H1 (cell line): ENCODE measurements at regions not wholly inside any gene's neighbourhood (a gene's known extent, or its start where the extent isn't known, plus 50 kb on each side); places are given as distances from the start of the nearest gene placed in this dataset.

Source experiments
- CTCF ChIA-PET: fragments of 300-600 bp; sonication (Branson Sonifier 250); formaldehyde crosslinking; loops from one replicate; lab custom pipeline; 2021; ENCODE audit not compliant: partially characterized antibody; lab: Charles Lee
- POLR2A ChIA-PET: fragments of 300-600 bp; sonication (Branson Sonifier 250); formaldehyde crosslinking; loops from one replicate; lab custom pipeline; 2021; ENCODE audit warnings: inconsistent platforms; ENCODE audit not compliant: partially characterized antibody; lab: Charles Lee
- DNase-seq, 2 experiments: peaks; one replicate each; pipeline versions ENCODE4 v3.0.0 to v3.0.0-alpha.2; 2010 to 2022; ENCODE audit warnings: low spot score in 2 of 2, low read depth in 1 of 2, mixed read lengths in 1 of 2
- FAIRE-seq: peaks from 2 replicates; lab custom pipeline; 2011; peaks lifted over from hg19 to GRCh38; lab: Jason Lieb, UNC
- H2AFZ ChIP-seq: 2 replicates; pipeline ENCODE4 v1.8.1; 2012; ENCODE audit warnings: low read length, inconsistent platforms
- H2AK5ac ChIP-seq: 2 replicates; pipeline ENCODE4 v1.6.1; 2013; ENCODE audit warnings: low read depth, low read length
- H2BK120ac ChIP-seq: replicated peaks from 2 replicates; pipeline ENCODE3; 2013; ENCODE audit warnings: low read depth, low read length, inconsistent platforms
- H2BK12ac ChIP-seq: 2 replicates; pipeline ENCODE4 v1.6.1; 2013; ENCODE audit warnings: low read depth, low read length
- H2BK15ac ChIP-seq: 2 replicates; pipeline ENCODE4 v1.6.1; 2013; ENCODE audit warnings: low read length
- H2BK20ac ChIP-seq: 2 replicates; pipeline ENCODE4 v1.6.1; 2013; ENCODE audit warnings: low read length
- H2BK5ac ChIP-seq: 2 replicates; pipeline ENCODE4 v1.6.1; 2013; ENCODE audit warnings: low read depth, low read length
- H3K14ac ChIP-seq: 2 replicates; pipeline ENCODE4 v1.6.1; 2013; ENCODE audit warnings: inconsistent platforms; ENCODE audit not compliant: insufficient read length
- H3K18ac ChIP-seq: 2 replicates; pipeline ENCODE4 v1.6.1; 2013; ENCODE audit warnings: low read length; ENCODE audit errors: extremely low read depth
- H3K23ac ChIP-seq: 2 replicates; pipeline ENCODE4 v1.6.1; 2013; ENCODE audit warnings: inconsistent platforms; ENCODE audit not compliant: insufficient read length
- H3K23me2 ChIP-seq: 2 replicates; pipeline ENCODE4 v1.6.1; 2013; ENCODE audit warnings: low read depth, low read length
- H3K27ac ChIP-seq: 2 replicates; pipeline ENCODE4 v1.6.1; 2011; ENCODE audit warnings: low read depth, low read length, inconsistent platforms
- H3K27me3 ChIP-seq, 4 experiments: replicated peaks in 1 of 4; 1 replicate in 1 of 4; 2 replicates in 3 of 4; pipeline versions ENCODE4 v1.6.1 to v1.8.1; 2011 to 2013; ENCODE audit warnings: low read length in 3 of 4, mild to moderate bottlenecking in 3 of 4, inconsistent platforms in 2 of 4, mixed read lengths in 2 of 4, moderate library complexity in 1 of 4; ENCODE audit not compliant: control insufficient read depth in 3 of 4, insufficient read depth in 3 of 4; ENCODE audit errors: extremely low read depth in 1 of 4
- H3K36me3 ChIP-seq, 4 experiments: 2 replicates each; pipeline versions ENCODE4 v1.6.1 to v1.8.1; 2011 to 2013; ENCODE audit warnings: mild to moderate bottlenecking in 4 of 4, low read length in 3 of 4, moderate library complexity in 2 of 4, control low read depth in 1 of 4, inconsistent platforms in 1 of 4; ENCODE audit not compliant: insufficient read depth in 4 of 4, control insufficient read depth in 2 of 4
- H3K4ac ChIP-seq: replicated peaks from 2 replicates; pipeline ENCODE3; 2013; ENCODE audit warnings: low read length, low read depth, mixed read lengths, inconsistent platforms; ENCODE audit not compliant: insufficient read length
- H3K4me1 ChIP-seq, 4 experiments: replicated peaks in 1 of 4; 1 replicate in 1 of 4; 2 replicates in 3 of 4; pipeline versions ENCODE4 v1.6.1 to v1.8.1; 2011 to 2013; ENCODE audit warnings: low read length in 3 of 4, inconsistent platforms in 2 of 4, mixed read lengths in 1 of 4; ENCODE audit not compliant: insufficient read depth in 4 of 4, control insufficient read depth in 3 of 4
- H3K4me2 ChIP-seq, 2 experiments: 2 replicates each; pipeline versions ENCODE4 v1.6.1 to v1.8.1; 2011 to 2013; ENCODE audit warnings: low read depth in 2 of 2, low read length in 2 of 2, control low read depth in 1 of 2, inconsistent platforms in 1 of 2, mild to moderate bottlenecking in 1 of 2; ENCODE audit not compliant: insufficient read depth in 1 of 2
- H3K4me3 ChIP-seq, 4 experiments: fragments of 200-600, 300-600 bp in 1 of 4; sonication (generic), shearing (Covaris generic), sonication (Bioruptor Twin) in 1 of 4; 2 replicates each; pipeline versions ENCODE4 v1.5.1 to v1.8.1; 2011 to 2016; ENCODE audit warnings: low read length in 4 of 4, low read depth in 3 of 4, control low read depth in 2 of 4, inconsistent platforms in 2 of 4, mild to moderate bottlenecking in 2 of 4, mixed read lengths in 1 of 4, moderate library complexity in 1 of 4; ENCODE audit not compliant: insufficient read depth in 2 of 4; ENCODE audit errors: extremely low read depth in 1 of 4
- H3K56ac ChIP-seq: replicated peaks from 2 replicates; pipeline ENCODE3; 2013; ENCODE audit warnings: low read depth, mild to moderate bottlenecking, mixed read lengths, low read length, inconsistent platforms; ENCODE audit not compliant: insufficient read length
- H3K79me1 ChIP-seq: 2 replicates; pipeline ENCODE4 v1.6.1; 2013; ENCODE audit warnings: low read depth, low read length, control low read depth
- H3K79me2 ChIP-seq, 2 experiments: 2 replicates each; pipeline versions ENCODE4 v1.6.1 to v1.8.1; 2012 to 2013; ENCODE audit warnings: low read length in 2 of 2, mild to moderate bottlenecking in 2 of 2, inconsistent platforms in 1 of 2; ENCODE audit not compliant: insufficient read depth in 2 of 2, control insufficient read depth in 1 of 2
- H3K9ac ChIP-seq, 4 experiments: replicated peaks in 1 of 4; 1 replicate in 1 of 4; 2 replicates in 3 of 4; pipeline versions ENCODE4 v1.6.1 to v1.8.1; 2011 to 2013; ENCODE audit warnings: low read depth in 3 of 4, low read length in 3 of 4, control low read depth in 2 of 4, mild to moderate bottlenecking in 2 of 4, moderate library complexity in 2 of 4, inconsistent platforms in 1 of 4; ENCODE audit errors: extremely low read depth in 1 of 4
- H3K9me3 ChIP-seq, 2 experiments: 2 replicates each; pipeline versions ENCODE4 v1.6.1 to v1.8.1; 2012 to 2013; ENCODE audit warnings: mild to moderate bottlenecking in 2 of 2, moderate library complexity in 2 of 2, control low read depth in 1 of 2, inconsistent platforms in 1 of 2, low read depth in 1 of 2, low read length in 1 of 2, mixed read lengths in 1 of 2; ENCODE audit not compliant: insufficient read depth in 2 of 2
- H4K20me1 ChIP-seq, 2 experiments: replicated peaks in 1 of 2; 2 replicates each; pipeline versions ENCODE3 to v1.8.1; 2011 to 2013; ENCODE audit warnings: inconsistent platforms in 2 of 2, low read length in 2 of 2, mild to moderate bottlenecking in 1 of 2; ENCODE audit not compliant: insufficient read depth in 2 of 2, control insufficient read depth in 1 of 2
- H4K5ac ChIP-seq: 2 replicates; pipeline ENCODE4 v1.6.1; 2013; ENCODE audit warnings: low read length, low read depth, mixed read lengths, inconsistent platforms; ENCODE audit not compliant: insufficient read length
- H4K8ac ChIP-seq: 2 replicates; pipeline ENCODE4 v1.8.0; 2013; ENCODE audit warnings: mild to moderate bottlenecking, moderate library complexity, low read length, inconsistent platforms; ENCODE audit not compliant: insufficient read depth; ENCODE audit errors: extremely low read depth
- H4K91ac ChIP-seq: replicated peaks from 2 replicates; pipeline ENCODE3; 2013; ENCODE audit warnings: low read length, mixed read lengths, inconsistent platforms; ENCODE audit not compliant: insufficient read length
- CBX5 ChIP-seq: fragments of 300-800, 300-1000 bp; sonication (generic); IDR thresholded peaks from 2 replicates; pipeline ENCODE4 v1.7.1; 2016; ENCODE audit warnings: antibody characterized with exemption, low read length, low read depth
- E2F6 ChIP-seq: IDR thresholded peaks from 2 replicates; pipeline ENCODE4 v1.6.1; 2012; ENCODE audit warnings: inconsistent platforms
- KDM4A ChIP-seq: IDR thresholded peaks from one replicate; pipeline ENCODE4 v1.7.1; 2012; ENCODE audit warnings: low read depth, mild to moderate bottlenecking, moderate library complexity, low read length, inconsistent platforms; ENCODE audit not compliant: severe bottlenecking
- NANOG ChIP-seq: IDR thresholded peaks from 2 replicates; pipeline ENCODE4 v1.6.1; 2011; ENCODE audit warnings: low read length, low read depth, mild to moderate bottlenecking, inconsistent platforms; ENCODE audit not compliant: insufficient read depth, poor library complexity, severe bottlenecking
- NRF1 ChIP-seq: IDR thresholded peaks from 2 replicates; pipeline ENCODE4 v1.6.1; 2011; ENCODE audit warnings: mild to moderate bottlenecking, low read depth, low read length, improper control_type of control experiment
- POU5F1 ChIP-seq: IDR thresholded peaks from 2 replicates; pipeline ENCODE4 v1.6.1; 2011; ENCODE audit warnings: low read depth, mild to moderate bottlenecking, low read length, moderate library complexity
- RBBP5 ChIP-seq: IDR thresholded peaks from 2 replicates; pipeline ENCODE4 v1.7.1; 2012; ENCODE audit warnings: low read depth, mild to moderate bottlenecking, inconsistent platforms, low read length, moderate library complexity, borderline replicate concordance
- RFX5 ChIP-seq: IDR thresholded peaks from 2 replicates; pipeline ENCODE4 v1.6.1; 2011; ENCODE audit warnings: low read depth, low read length, improper control_type of control experiment, borderline replicate concordance
- SUZ12 ChIP-seq: fragments of 200-600 bp; sonication (generic); IDR thresholded peaks from 2 replicates; pipeline ENCODE4 v1.6.1; 2012; ENCODE audit warnings: mild to moderate bottlenecking, inconsistent platforms, low read length, moderate library complexity, mixed read lengths
- TAF7 ChIP-seq: optimal IDR thresholded peaks from 2 replicates; pipeline ENCODE3; 2011; ENCODE audit warnings: low read depth, mild to moderate bottlenecking, inconsistent platforms, low read length, moderate library complexity, borderline replicate concordance
- TBP ChIP-seq: IDR thresholded peaks from 2 replicates; pipeline ENCODE4 v1.6.1; 2011; ENCODE audit warnings: low read depth, low read length, improper control_type of control experiment
- WGBS, 2 experiments: shearing (Covaris generic) in 1 of 2; methylation state at CpG; one replicate each; pipeline versions ENCODE4 v1.1.6 to v1.1.7; 2013 to 2015; ENCODE audit warnings: low lambda C conversion rate in 2 of 2, mixed read lengths in 2 of 2, inconsistent platforms in 1 of 2, low coverage in 1 of 2, missing lambda C conversion rate in 1 of 2; ENCODE audit not compliant: insufficient replicate concordance in 2 of 2, insufficient coverage in 1 of 2, insufficient read length in 1 of 2; ENCODE audit errors: extremely low coverage in 1 of 2, missing lambda C conversion rate in 1 of 2; 5-methylcytosine and 5-hydroxymethylcytosine counted together

- H4K20me1 ChIP-seq: no peaks in the 10 kb centered on the region
- no peak overlapping the region for H3K14ac ChIP-seq
- H3K79me1 ChIP-seq: no peaks in the 10 kb centered on the region
- no peak overlapping the region for H2AK5ac ChIP-seq
- no peaks in the 10 kb centered on the region for H3K23me2 ChIP-seq
- TF ChIP-seq RBBP5 (no peak), NANOG (no peak), POU5F1 (no peak), CBX5 (no peak), SUZ12 (no peak), KDM4A (no peak), NRF1 (no peak), TBP (no peak), E2F6 (no peak), RFX5 (no peak), TAF7 (no peak)
- no peak overlapping the region for H4K5ac ChIP-seq
- no peak overlapping the region for H3K23ac ChIP-seq
- no peak overlapping the region for H2BK5ac ChIP-seq
- H4K91ac ChIP-seq: no peak overlapping the region
- no peak for FAIRE-seq
- H2BK12ac ChIP-seq: no peak overlapping the region
- H3K9ac ChIP-seq: no peak overlapping the region
- no peak for DNase-seq
- peaks cover 10 to 19% of the 10 kb centered on the region in 2 experiments; a peak in 3 of 4 replicates for H3K9me3 ChIP-seq
- H3K56ac ChIP-seq: no peak overlapping the region
- 94% methylated on average over 5 of the region's 5 CpGs; no CpG with 5 or more reads in 1 of the 2 experiments for WGBS, 2 experiments
- no peak overlapping the region for H2BK15ac ChIP-seq
- H2AFZ ChIP-seq: no peak overlapping the region
- no peak overlapping the region for H3K4ac ChIP-seq
- H2BK20ac ChIP-seq: no peak overlapping the region
- H3K36me3 ChIP-seq: no peaks in the 10 kb centered on the region
- H3K4me1 ChIP-seq: no peaks in the 10 kb centered on the region
- ChIA-PET CTCF (interaction anchor here (0.5 to 1.2 kb wide), 3 partner anchors 16 to 28 kb away, joined by 3 read pairs; no protein-coding TSS in a partner anchor), POLR2A (no interaction called here)
- H3K4me2 ChIP-seq: no peak overlapping the region
- no peaks in the 10 kb centered on the region for H3K79me2 ChIP-seq
- H3K4me3 ChIP-seq: no peak overlapping the region
- H3K18ac ChIP-seq: no peak overlapping the region
- no peak overlapping the region for H2BK120ac ChIP-seq
- no peak overlapping the region for H4K8ac ChIP-seq
- H3K27me3 ChIP-seq: no peaks in the 10 kb centered on the region; a peak in 1 of 7 replicates
- H3K27ac ChIP-seq: no peak overlapping the region
Observed at GRCh38 chr10:78491812-78492211, 458.1 kb downstream of the RPS24 start.
